ENCODE measurements at regions not wholly inside any gene's neighbourhood (a gene's known extent, or its start where the extent isn't known, plus 50 kb on each side); places are given as distances from the start of the nearest gene placed in this dataset.
A peak's percentile ranks its signal among the peaks of the same experiment; 100 is the strongest.

DNA sequence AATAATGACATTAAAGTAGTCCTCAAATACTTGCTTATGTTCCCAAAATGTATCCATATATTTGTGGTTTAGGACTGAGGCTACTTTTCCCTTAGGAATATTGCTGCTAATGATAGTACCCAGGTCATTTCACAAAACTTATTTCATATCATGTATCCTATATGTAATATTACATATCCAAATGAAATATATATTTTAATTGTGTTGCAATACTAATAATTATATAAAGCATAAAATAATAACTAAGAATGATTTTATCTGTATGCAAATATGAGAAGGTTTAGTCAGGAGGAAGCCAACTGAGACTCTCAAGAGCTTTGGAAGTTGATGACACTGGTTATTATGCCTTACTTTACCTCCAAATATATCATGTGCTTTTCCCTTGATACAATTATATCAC is 231.5 kb upstream of the KLF14 start:
- DNase-seq (ENCODE audit: low spot score) = no peak

- DNase-seq (ENCODE audit: low spot score) = no peak
These were observed 232.4 kb upstream of the KLF14 start for GRCh38 chr7:130966246-130967009.

GRCh38 chr7:130970196-130970595 is 236.2 kb upstream of the KLF14 start:
- no peak for DNase-seq (ENCODE audit: low spot score)

DNA sequence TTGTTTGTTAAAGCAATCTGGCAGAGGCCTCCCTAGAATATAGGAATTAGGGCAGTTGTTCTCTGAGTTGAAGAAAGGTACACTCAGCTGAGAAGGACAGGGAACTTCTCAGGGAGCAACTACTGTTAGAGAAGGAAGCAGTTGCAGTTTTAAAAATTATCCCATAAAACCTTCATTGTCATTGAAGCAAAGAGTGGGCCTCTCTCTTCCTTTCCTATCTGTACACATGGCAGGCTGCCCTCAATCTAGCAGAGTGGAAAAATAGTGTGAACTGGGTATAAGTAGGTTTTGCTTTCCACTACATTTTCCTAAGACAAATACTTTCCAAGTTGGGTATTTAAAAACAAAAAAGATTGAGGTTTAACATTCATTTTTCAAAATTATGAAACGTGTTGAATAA is 236.7 kb upstream of the KLF14 start:
- DNase-seq (ENCODE audit: low spot score) = no peak

- DNase-seq (ENCODE audit: low spot score) = no peak
These were observed 237.3 kb upstream of the KLF14 start for GRCh38 chr7:130971297-130971696.

DNA sequence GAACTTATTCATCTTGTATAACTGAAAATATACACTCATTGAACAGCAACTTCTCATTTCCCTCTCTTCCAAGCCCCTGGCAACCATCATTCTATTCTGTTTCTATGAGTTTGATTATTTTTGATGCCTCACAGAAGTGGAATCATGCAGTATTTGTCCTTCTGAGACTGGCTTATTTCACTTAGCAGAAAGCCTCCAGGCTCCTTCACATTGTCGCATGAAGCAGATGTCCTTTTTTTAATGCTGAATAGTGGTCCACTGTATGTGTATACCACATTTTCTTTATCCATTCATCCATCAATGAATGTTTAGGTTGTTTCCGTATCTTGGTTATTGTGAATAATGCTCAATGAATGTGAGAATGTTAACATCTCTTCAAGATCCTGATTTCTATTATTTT is 238.2 kb upstream of the KLF14 start:
- DNase-seq (ENCODE audit: low spot score) = no peak

GRCh38 chr7:130973637-130974036 is 239.6 kb upstream of the KLF14 start:
- no peak for DNase-seq (ENCODE audit: low spot score)

GRCh38 chr7:130974169-130974568 is 240.2 kb upstream of the KLF14 start:
- no peak for DNase-seq (ENCODE audit: low spot score)

DNA sequence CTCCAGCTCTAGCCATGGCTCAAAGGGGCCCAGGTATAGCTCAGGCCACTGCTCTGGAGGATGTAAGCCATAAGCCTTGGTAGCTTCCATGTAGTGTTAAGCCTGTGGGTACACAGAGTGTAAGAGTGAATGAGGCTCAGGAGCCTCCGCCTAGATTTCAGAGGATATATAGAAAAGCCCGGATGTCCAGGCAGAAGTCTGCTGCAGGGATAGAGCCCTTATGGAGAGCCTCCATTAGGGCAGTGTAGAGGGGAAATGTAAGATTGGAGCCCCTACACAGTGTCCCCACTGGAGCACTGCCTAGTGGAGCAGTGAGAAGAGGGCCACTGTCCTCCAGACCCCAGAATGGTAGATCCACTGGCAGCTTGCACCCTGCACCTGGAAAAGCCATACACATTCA is 240.8 kb upstream of the KLF14 start:
- no peak for DNase-seq (ENCODE audit: low spot score)

DNA sequence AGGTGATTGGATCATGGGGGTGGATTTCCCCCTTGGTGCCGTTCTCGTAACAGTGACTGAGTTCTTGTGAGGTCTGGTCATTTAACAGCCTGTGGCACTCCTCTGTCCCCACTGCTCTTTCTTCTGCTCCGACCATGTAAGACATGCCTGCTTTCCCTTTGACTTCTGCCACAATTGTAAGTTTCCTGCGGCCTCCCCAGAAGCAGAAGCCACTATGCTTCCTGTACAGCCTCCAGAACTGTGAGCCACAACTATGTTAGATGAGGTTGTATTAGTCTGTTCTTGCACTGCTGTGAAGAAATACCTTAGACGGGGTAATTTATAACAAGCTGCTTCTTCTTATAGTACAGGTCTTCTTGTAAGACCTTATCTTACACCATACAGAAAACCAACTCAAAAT is 241.7 kb upstream of the KLF14 start:
- no peak for DNase-seq (ENCODE audit: low spot score)

DNA sequence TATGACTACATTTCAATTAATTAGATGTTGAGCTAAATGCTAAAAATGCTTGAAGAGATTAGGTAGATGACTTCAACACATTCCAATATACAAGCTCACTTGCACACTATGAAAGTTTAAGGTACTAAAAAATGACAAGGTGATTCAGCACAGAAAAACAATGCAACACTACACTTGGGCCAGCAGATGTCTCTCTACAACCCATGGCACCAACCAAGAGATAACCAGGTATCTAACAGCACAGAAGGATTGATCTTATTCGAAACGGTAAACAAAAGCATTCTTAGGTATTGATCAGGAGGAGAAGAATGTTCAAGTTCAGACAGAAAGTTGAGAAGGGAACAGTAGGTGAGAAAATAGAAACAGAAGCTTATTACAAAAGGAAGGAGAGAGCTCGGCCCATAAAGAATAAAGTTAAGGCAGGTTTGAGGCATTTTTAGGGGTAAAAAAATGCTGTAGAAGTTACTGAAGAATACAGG is 248.2 kb upstream of the KLF14 start:
- DNase-seq (ENCODE audit: low spot score) = no peak

DNA sequence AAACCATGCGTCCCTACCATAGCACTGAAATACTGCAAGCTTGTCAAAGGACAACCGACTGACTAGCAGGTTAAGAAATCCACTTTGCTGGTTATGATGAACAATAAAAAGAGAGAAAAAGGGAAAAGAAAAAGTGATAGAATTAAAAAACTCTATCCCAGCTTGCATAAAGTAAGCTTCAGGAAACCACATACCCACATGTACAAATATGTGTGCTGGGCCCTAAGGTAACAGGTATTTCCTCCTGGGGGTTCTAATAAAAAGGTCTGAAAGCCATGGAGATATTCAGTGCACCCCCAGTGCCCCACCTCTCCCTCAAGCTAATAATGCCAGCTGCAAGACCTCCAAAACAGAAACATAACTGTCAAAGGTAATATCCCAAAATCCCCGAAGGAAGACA is 248.6 kb upstream of the KLF14 start:
- DNase-seq (ENCODE audit: low spot score) = no peak

DNA sequence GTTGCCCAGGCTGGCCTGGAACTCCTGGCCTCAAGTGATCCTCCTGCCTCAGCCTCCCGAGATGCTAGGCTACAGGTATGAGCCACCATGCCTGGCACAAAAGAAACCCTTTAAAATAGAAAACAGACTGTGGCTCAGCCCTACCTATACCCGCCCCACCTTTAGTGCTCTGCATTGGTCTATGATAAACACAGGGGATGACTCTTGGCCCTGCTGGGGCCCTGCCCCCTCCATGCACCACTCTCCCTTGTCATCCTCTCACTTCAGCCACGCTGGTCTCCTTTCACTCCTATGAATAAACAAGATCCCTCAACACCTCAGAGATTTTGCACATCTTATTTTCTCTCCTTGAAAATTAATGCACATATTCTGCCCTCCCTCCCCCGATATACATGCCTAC is 251.4 kb upstream of the KLF14 start:
- DNase-seq (ENCODE audit: low spot score) = no peak

- DNase-seq (ENCODE audit: low spot score) = no peak
These were observed 252.3 kb upstream of the KLF14 start for GRCh38 chr7:130986261-130986690.

DNA sequence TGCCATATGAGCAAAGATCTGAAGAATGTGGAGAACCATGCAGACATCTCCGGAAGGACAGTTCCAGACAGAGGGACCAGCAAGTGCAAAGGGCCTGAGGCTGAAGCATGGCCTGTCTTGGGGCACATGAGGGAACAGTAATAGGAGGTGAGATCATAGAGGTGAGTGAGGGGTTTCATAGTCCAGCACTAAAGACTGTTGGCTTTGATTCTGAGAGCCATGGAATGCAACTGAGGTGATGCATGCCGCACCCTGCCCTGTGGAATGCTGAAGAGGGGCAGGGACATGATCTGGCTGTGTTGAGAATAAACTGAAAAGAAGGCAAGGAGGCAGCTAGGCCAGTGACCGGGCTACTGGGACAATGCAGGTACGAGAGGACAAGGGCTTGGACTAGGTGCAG is 253.1 kb upstream of the KLF14 start:
- DNase-seq (ENCODE audit: low spot score) = peak; percentile 41

GRCh38 chr7:130988443-130988842 is 254.4 kb upstream of the KLF14 start:
- DNase-seq (ENCODE audit: low spot score) = no peak

- no peak for DNase-seq (ENCODE audit: low spot score)
These were observed 255.2 kb upstream of the KLF14 start for GRCh38 chr7:130989101-130989795.

DNA sequence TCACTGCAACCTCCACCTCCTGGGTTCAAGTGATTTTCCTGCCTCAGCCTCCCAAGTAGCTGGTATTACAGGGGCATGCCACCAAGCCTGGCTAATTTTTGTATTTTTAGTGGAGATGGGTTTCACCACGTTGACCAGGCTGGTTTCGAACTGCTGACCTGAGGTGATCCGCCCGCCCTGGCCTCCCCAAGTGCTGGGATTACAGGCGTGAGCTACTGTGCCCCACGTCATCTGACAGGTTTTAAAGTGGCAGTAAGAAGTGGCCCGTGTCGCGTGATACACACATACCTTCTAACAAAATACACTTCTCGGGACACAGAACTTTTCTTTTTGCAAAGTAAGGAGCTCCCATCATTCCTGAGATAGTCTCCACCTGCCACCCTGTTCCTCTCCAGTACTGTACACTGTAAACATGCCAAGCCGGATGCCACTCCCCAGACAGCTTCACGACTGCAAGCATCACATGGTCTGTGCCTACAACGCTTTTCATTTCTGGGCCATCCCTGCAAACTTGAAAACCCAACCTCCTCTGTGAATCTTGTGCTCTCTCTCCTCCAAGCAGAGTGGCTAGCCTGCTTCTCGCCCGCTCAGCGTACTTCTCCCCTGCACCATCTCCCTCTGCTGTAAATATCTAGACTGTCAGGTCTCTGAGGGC is 256.3 kb upstream of the KLF14 start:
- peak; percentile 83 for DNase-seq (ENCODE audit: low spot score)

GRCh38 chr7:130993671-130994365 is 259.8 kb upstream of the KLF14 start:
- no peak for DNase-seq (ENCODE audit: low spot score)

DNA sequence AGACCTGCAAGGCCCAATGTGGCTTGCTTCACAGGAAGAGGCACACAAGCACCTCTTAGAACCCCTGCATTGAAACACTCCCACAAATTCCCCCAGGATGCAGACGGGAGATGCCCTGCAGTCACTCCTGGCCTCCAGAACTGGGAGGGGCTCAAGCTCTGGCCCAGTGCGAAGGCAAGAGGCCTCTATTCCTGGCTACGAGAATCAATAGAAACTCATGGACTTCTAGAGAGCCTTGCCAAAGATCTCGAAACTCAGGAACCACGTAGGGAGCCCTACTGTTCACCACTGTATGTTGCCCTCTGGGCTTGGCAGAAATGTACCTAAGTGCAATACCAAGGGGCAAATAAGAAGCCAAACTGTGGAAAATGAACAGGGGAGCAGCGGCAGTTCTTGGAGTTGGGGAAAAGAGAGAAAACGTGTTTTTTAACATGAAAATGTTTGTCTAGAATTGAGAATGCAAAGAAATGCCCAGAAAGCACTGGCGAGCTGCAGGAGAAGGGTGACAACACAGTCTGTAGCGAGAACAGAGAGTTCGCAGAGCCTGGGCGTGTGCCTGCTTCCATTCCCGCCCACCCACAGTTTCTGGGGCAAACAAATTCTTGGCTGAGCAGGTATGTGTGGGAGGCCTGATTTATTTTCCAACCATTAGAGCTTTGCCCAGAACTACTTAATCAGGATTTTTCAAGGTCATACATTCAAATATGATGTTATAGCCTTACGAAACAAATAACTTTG is 260.5 kb upstream of the KLF14 start:
- peak; percentile 60 for DNase-seq (ENCODE audit: low spot score)

GRCh38 chr7:130995252-130996081 is 261.5 kb upstream of the KLF14 start:
- peak; percentile 68 for DNase-seq (ENCODE audit: low spot score)

Data from mucosa of gallbladder (tissue), 1 donor.